Lower lobe of right lung (tissue), 2 donors: ENCODE measurements at regions not wholly inside any gene's neighbourhood (a gene's known extent, or its start where the extent isn't known, plus 50 kb on each side); places are given as distances from the start of the nearest gene placed in this dataset.

Experiments
- ATAC-seq, 2 donors: fragments of 200-7000 bp; cut with Tn5 transposase; one replicate each; pipeline ENCODE4 v1.9.1; 2020 to 2022; ENCODE audit warnings: mild to moderate bottlenecking in 2 of 2, moderate library complexity in 2 of 2
- DNase-seq: peaks from one replicate; pipeline ENCODE4 v3.0.0-alpha.2; 2020
- H3K27ac ChIP-seq: fragments of 200-600 bp; one replicate; pipeline ENCODE4 v1.8.0; 2022
- H3K27me3 ChIP-seq: fragments of 200-600 bp; one replicate; pipeline ENCODE4 v1.8.0; 2022; ENCODE audit warnings: low read depth
- H3K36me3 ChIP-seq: fragments of 200-600 bp; one replicate; pipeline ENCODE4 v1.8.0; 2022; ENCODE audit warnings: mild to moderate bottlenecking
- H3K4me1 ChIP-seq: fragments of 200-600 bp; one replicate; pipeline ENCODE4 v1.8.0; 2022
- H3K4me3 ChIP-seq: fragments of 200-600 bp; one replicate; pipeline ENCODE4 v1.8.0; 2022; ENCODE audit warnings: mild to moderate bottlenecking
- H3K9me3 ChIP-seq: fragments of 200-600 bp; one replicate; pipeline ENCODE4 v1.8.0; 2022
- intact Hi-C: fragments of 100-400 bp; cut with DNase I; formaldehyde crosslinking; loops from one replicate; pipeline ENCODE4 v1.11.0; 2022
- TF ChIP-seq, protein P1 (sequence below): fragments of 200-600 bp; IDR thresholded peaks from one replicate; pipeline ENCODE4 v1.8.0; 2022; ENCODE audit warnings: antibody characterized with exemption, mild to moderate bottlenecking
- donor health status: DM: no; HTN: yes; CAD: no; lungs with severe emphysema.

- DNase-seq (no peak), ATAC-seq (no peak)
- H3K27ac ChIP-seq, result no peak overlapping the region
- intact Hi-C loops, result no loop called here
- H3K9me3 ChIP-seq, result no peaks in the 10 kb centered on the region
- H3K36me3 ChIP-seq, result no peaks in the 10 kb centered on the region
- H3K27me3 ChIP-seq, result no peaks in the 10 kb centered on the region
- H3K4me1 ChIP-seq, result no peaks in the 10 kb centered on the region
- H3K4me3 ChIP-seq, result no peak overlapping the region
- TF ChIP-seq, protein P1, sequence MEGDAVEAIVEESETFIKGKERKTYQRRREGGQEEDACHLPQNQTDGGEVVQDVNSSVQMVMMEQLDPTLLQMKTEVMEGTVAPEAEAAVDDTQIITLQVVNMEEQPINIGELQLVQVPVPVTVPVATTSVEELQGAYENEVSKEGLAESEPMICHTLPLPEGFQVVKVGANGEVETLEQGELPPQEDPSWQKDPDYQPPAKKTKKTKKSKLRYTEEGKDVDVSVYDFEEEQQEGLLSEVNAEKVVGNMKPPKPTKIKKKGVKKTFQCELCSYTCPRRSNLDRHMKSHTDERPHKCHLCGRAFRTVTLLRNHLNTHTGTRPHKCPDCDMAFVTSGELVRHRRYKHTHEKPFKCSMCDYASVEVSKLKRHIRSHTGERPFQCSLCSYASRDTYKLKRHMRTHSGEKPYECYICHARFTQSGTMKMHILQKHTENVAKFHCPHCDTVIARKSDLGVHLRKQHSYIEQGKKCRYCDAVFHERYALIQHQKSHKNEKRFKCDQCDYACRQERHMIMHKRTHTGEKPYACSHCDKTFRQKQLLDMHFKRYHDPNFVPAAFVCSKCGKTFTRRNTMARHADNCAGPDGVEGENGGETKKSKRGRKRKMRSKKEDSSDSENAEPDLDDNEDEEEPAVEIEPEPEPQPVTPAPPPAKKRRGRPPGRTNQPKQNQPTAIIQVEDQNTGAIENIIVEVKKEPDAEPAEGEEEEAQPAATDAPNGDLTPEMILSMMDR, result no peak
These were observed 65.6 kb downstream of the UFM1 start for GRCh38 chr13:38415233-38415632.

DNA sequence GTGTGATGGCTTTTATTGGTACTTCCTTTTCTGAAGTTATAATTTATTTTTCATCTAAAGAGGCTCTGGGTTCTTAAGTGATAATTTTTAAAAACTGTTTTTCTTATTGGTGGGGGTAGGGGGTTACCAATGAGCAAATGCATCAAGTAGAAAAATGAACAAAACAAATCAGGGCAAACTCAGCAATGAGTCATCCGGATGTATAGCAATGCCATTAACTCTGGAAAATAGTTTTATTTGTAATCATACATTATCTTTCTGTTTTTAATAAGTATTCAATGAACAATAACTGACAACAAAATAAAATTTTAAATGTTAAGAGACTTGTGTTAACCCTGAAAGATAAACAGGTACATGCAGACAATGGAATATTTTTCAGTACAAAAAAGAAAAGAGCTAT, 67.6 kb downstream of the UFM1 start:
- Histone ChIP-seq H3K27ac (no peak overlapping the region), H3K36me3 (no peaks in the 10 kb centered on the region), H3K9me3 (no peaks in the 10 kb centered on the region), H3K4me3 (no peak overlapping the region), H3K4me1 (no peaks in the 10 kb centered on the region), H3K27me3 (no peaks in the 10 kb centered on the region)
- no peak for ATAC-seq
- TF ChIP-seq, protein P1, result no peak
- no peak for DNase-seq
- intact Hi-C loops, result no loop called here

DNA sequence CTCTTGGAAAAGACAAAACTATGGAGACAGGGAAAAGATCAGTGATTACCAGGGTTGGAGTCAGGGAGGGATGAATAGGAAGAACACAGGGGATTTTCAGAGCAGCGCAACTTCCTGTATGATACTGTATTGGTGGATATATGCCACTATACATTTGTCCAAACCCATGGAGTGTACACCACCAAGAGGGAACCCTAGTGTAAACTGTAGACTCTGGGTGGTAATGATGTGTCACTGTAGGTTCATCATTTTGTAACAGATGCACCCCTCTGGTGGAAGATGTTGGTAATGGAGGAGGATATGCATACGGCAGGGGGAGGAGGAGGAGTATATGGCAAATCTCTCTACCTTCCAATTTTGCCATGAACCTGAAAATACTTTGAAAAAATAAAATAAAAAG, 68.1 kb downstream of the UFM1 start:
- no peak overlapping the region for H3K4me3 ChIP-seq
- intact Hi-C loops, result no loop called here
- H3K27ac ChIP-seq, result no peak overlapping the region
- TF ChIP-seq, protein P1, result no peak
- no peak for ATAC-seq
- no peaks in the 10 kb centered on the region for H3K27me3 ChIP-seq
- no peaks in the 10 kb centered on the region for H3K36me3 ChIP-seq
- H3K4me1 ChIP-seq, result no peaks in the 10 kb centered on the region
- no peak for DNase-seq
- no peaks in the 10 kb centered on the region for H3K9me3 ChIP-seq

- H3K36me3 ChIP-seq, result no peaks in the 10 kb centered on the region
- ATAC-seq, result no peak
- TF ChIP-seq, protein P1, result no peak
- H3K27ac ChIP-seq, result no peak overlapping the region
- no peaks in the 10 kb centered on the region for H3K27me3 ChIP-seq
- intact Hi-C loops, result no loop called here
- no peak for DNase-seq
- H3K4me1 ChIP-seq, result no peaks in the 10 kb centered on the region
- H3K4me3 ChIP-seq, result no peak overlapping the region
- H3K9me3 ChIP-seq, result no peaks in the 10 kb centered on the region
These were observed 68.6 kb downstream of the UFM1 start for GRCh38 chr13:38418286-38418685.

- Histone ChIP-seq H3K9me3 (no peaks in the 10 kb centered on the region), H3K4me1 (no peaks in the 10 kb centered on the region), H3K27me3 (no peaks in the 10 kb centered on the region), H3K27ac (no peak overlapping the region), H3K4me3 (no peak overlapping the region), H3K36me3 (no peaks in the 10 kb centered on the region)
- intact Hi-C loops, result no loop called here
- no peak for DNase-seq
- ATAC-seq, result no peak
- TF ChIP-seq, protein P1, result no peak
These were observed 69.7 kb downstream of the UFM1 start for GRCh38 chr13:38419312-38419873.
